SK-N-SH (cell line): ENCODE measurements at regions not wholly inside any gene's neighbourhood (a gene's known extent, or its start where the extent isn't known, plus 50 kb on each side); places are given as distances from the start of the nearest gene placed in this dataset.
"Not testable (repeated sequence)": the region's sequence is repeated elsewhere in the genome, so short reads cannot be mapped to it uniquely, and the experiment has no call there.

Source experiments
- CTCF ChIA-PET: fragments of 300-600, 350-600 bp; formaldehyde crosslinking; extraction: SDS; loops from one replicate; lab custom pipeline; 2021; lab: Yijun Ruan, JAX
- POLR2A ChIA-PET: fragments of 350-600 bp; sonication (Branson Sonifier 250); formaldehyde crosslinking; extraction: SDS; loops from one replicate; lab custom pipeline; 2020; ENCODE audit warnings: antibody characterized with exemption, inconsistent platforms; lab: Yijun Ruan, JAX
- DNase-seq: peaks from one replicate; pipeline ENCODE4 v3.0.0; 2012
- H2AFZ ChIP-seq: fragments of 200-600 bp; sonication (generic); 2 replicates; pipeline ENCODE4 v1.8.1; 2016; ENCODE audit warnings: antibody characterized with exemption, mild to moderate bottlenecking, low read depth
- H3F3A ChIP-seq: fragments of 200-600 bp; sonication (generic); replicated peaks from 2 replicates; pipeline ENCODE3; 2016; ENCODE audit warnings: antibody characterized with exemption, mild to moderate bottlenecking; ENCODE audit not compliant: insufficient read depth
- H3K27ac ChIP-seq, 2 experiments: fragments of 200-500 bp in 1 of 2; fragments of 200-600 bp in 1 of 2; sonication (Bioruptor generic) in 1 of 2; sonication (generic), shearing (Covaris generic) in 1 of 2; 2 replicates each; pipeline versions ENCODE4 v1.5.1 to v1.6.1; 2014 to 2016; ENCODE audit warnings: low read depth in 2 of 2, inconsistent platforms in 1 of 2, low read length in 1 of 2, mild to moderate bottlenecking in 1 of 2, mixed read lengths in 1 of 2
- H3K27me3 ChIP-seq: fragments of 200-600 bp; sonication (generic), shearing (Covaris generic); 2 replicates; pipeline ENCODE4 v1.6.1; 2016; ENCODE audit warnings: mixed run types; ENCODE audit not compliant: insufficient read depth
- H3K36me3 ChIP-seq, 2 experiments: fragments of 200-500 bp in 1 of 2; fragments of 200-600 bp in 1 of 2; sonication (Bioruptor generic) in 1 of 2; sonication (generic) in 1 of 2; replicated peaks in 1 of 2; 2 replicates each; pipeline versions ENCODE3 to v1.5.1; 2014 to 2016; ENCODE audit warnings: low read length in 1 of 2, mild to moderate bottlenecking in 1 of 2; ENCODE audit not compliant: insufficient read depth in 2 of 2, control insufficient read depth in 1 of 2
- H3K4me1 ChIP-seq, 2 experiments: fragments of 200-500 bp in 1 of 2; fragments of 200-600 bp in 1 of 2; sonication (Bioruptor generic) in 1 of 2; sonication (generic), shearing (Covaris generic) in 1 of 2; 2 replicates each; pipeline versions ENCODE4 v1.5.1 to v1.6.1; 2014 to 2016; ENCODE audit warnings: low read depth in 1 of 2, low read length in 1 of 2, mixed run types in 1 of 2; ENCODE audit not compliant: insufficient read depth in 2 of 2, control insufficient read depth in 1 of 2
- H3K4me2 ChIP-seq: fragments of 200-600 bp; sonication (generic), shearing (Covaris generic); 2 replicates; pipeline ENCODE4 v1.6.1; 2017; ENCODE audit warnings: mixed run types
- H3K4me3 ChIP-seq, 2 experiments: fragments of 200-500 bp in 1 of 2; fragments of 200-600 bp in 1 of 2; sonication (Bioruptor generic) in 1 of 2; sonication (generic), shearing (Covaris generic) in 1 of 2; 2 replicates each; pipeline versions ENCODE4 v1.5.1 to v1.8.1; 2014 to 2016; ENCODE audit warnings: low read depth in 2 of 2, inconsistent platforms in 1 of 2, low read length in 1 of 2, mild to moderate bottlenecking in 1 of 2, mixed read lengths in 1 of 2, moderate library complexity in 1 of 2
- H3K79me2 ChIP-seq: fragments of 200-600 bp; sonication (generic); 2 replicates; pipeline ENCODE4 v1.8.1; 2017; ENCODE audit warnings: mild to moderate bottlenecking; ENCODE audit not compliant: insufficient read depth
- H3K9ac ChIP-seq: fragments of 200-600 bp; sonication (generic); 2 replicates; pipeline ENCODE4 v1.6.1; 2017; ENCODE audit warnings: mixed run types
- H3K9me2 ChIP-seq: fragments of 200-600 bp; sonication (generic); 2 replicates; pipeline ENCODE4 v1.6.1; 2017; ENCODE audit warnings: mixed run types
- H3K9me3 ChIP-seq: fragments of 200-600 bp; sonication (generic); 2 replicates; pipeline ENCODE4 v1.6.1; 2017; ENCODE audit warnings: mixed run types, mild to moderate bottlenecking, moderate library complexity
- H4K20me1 ChIP-seq: fragments of 200-600 bp; sonication (generic); 2 replicates; pipeline ENCODE4 v1.6.1; 2017; ENCODE audit warnings: mild to moderate bottlenecking, mixed run types; ENCODE audit not compliant: insufficient read depth
- EP300 ChIP-seq, 2 experiments: IDR thresholded peaks; 2 replicates each; pipeline versions ENCODE4 v1.4.0 to v1.6.1; 2012; ENCODE audit warnings: borderline replicate concordance in 1 of 2, low read depth in 1 of 2, low read length in 1 of 2
- FOSL2 ChIP-seq: IDR thresholded peaks from 2 replicates; pipeline ENCODE4 v1.4.0; 2012; ENCODE audit warnings: low read depth, mild to moderate bottlenecking, moderate library complexity, borderline replicate concordance
- FOXJ3 ChIP-seq: sonication (generic); formaldehyde crosslinking; IDR thresholded peaks from 2 replicates; pipeline ENCODE4 v1.5.1; 2020; ENCODE audit warnings: mild to moderate bottlenecking, missing genetic modification reagents
- JUND ChIP-seq: IDR thresholded peaks from 2 replicates; pipeline ENCODE4 v1.4.0; 2012
- MXI1 ChIP-seq: IDR thresholded peaks from 2 replicates; pipeline ENCODE4 v1.6.1; 2012; ENCODE audit warnings: mild to moderate bottlenecking, low read depth, low read length, improper control_type of control experiment
- NRF1 ChIP-seq: IDR thresholded peaks from 2 replicates; pipeline ENCODE4 v1.6.1; 2012; ENCODE audit warnings: low read depth, mild to moderate bottlenecking, low read length
- PBX3 ChIP-seq: IDR thresholded peaks from 2 replicates; pipeline ENCODE4; 2012
- RFX5 ChIP-seq: IDR thresholded peaks from 2 replicates; pipeline ENCODE4 v1.6.1; 2012; ENCODE audit warnings: mild to moderate bottlenecking, improper control_type of control experiment, low read length
- RXRA ChIP-seq: IDR thresholded peaks from 2 replicates; pipeline ENCODE4 v1.4.0; 2012; ENCODE audit warnings: low read depth, mild to moderate bottlenecking, borderline replicate concordance
- TCF12 ChIP-seq: IDR thresholded peaks from 2 replicates; pipeline ENCODE4 v1.4.0; 2012
- YY1 ChIP-seq: IDR thresholded peaks from 2 replicates; pipeline ENCODE4 v1.4.0; 2012; ENCODE audit warnings: low read depth, mild to moderate bottlenecking
- WGBS: methylation state at CpG from one replicate; pipeline ENCODE4 v1.1.6; 2017; ENCODE audit warnings: low lambda C conversion rate; 5-methylcytosine and 5-hydroxymethylcytosine counted together

- Histone ChIP-seq H3K27me3 (no peaks in the 10 kb centered on the region), H3K4me3 (no peak overlapping the region), H2AFZ (no peak overlapping the region), H3K4me1 (no peaks in the 10 kb centered on the region; a peak in 1 of 4 replicates), H3K4me2 (no peak overlapping the region), H3K9me2 (no peaks in the 10 kb centered on the region), H4K20me1 (no peaks in the 10 kb centered on the region), H3K79me2 (no peaks in the 10 kb centered on the region), H3K36me3 (peaks cover 0 to 3% of the 10 kb centered on the region in 2 experiments), H3K9me3 (no peaks in the 10 kb centered on the region), H3F3A (peaks cover 10% of the 10 kb centered on the region), H3K9ac (no peak overlapping the region), H3K27ac (peak overlapping the region; percentile 39 to 44; a peak in 3 of 4 replicates)
- 23% methylated on average over 2 of the region's 2 CpGs for WGBS
- POLR2A ChIA-PET = no interaction called here
- CTCF ChIA-PET = no interaction called here
- no peak for DNase-seq
- no peak for TF ChIP-seq MXI1
- peak; percentile 53; the same call in 1 of the 2 replicates for TF ChIP-seq FOSL2
- no peak for TF ChIP-seq RXRA
- no peak for TF ChIP-seq RFX5
- TF ChIP-seq JUND = 0 out of 2 replicates have a peak, but pooled peaks have one; percentile 11
- peak; percentile 73 for TF ChIP-seq PBX3
Observed at GRCh38 chr6:140784573-140784972, 1348.2 kb upstream of the GJE1 start.

GRCh38 chr6:140783504-140783903, 1349.2 kb upstream of the GJE1 start:
- Histone ChIP-seq H3K27ac (peak overlapping the region in 1 of 2 experiments; percentile 44; a peak in 1 of 4 replicates), H3F3A (peaks cover 15% of the 10 kb centered on the region)
- H3K9me2 ChIP-seq, H3K4me3 ChIP-seq, H2AFZ ChIP-seq, H3K9ac ChIP-seq, H3K4me1 ChIP-seq, H3K79me2 ChIP-seq, H3K4me2 ChIP-seq, H3K9me3 ChIP-seq, DNase-seq, H3K27me3 ChIP-seq, H3K36me3 ChIP-seq, POLR2A ChIA-PET, H4K20me1 ChIP-seq, CTCF ChIA-PET: not testable (repeated sequence)
- TF ChIP-seq PBX3 = peak; percentile 54; the same call in 1 of the 2 replicates
- TF ChIP-seq TCF12 = peak; percentile 70
- TF ChIP-seq EP300 (IDR thresholded peaks at IDR 0.05; ENCODE audit: borderline replicate concordance in 1 of 2, low read depth in 1 of 2, low read length in 1 of 2) = peak in 1 of 2 experiments; percentile 48; a peak in 1 of 4 replicates
- 0 out of 2 replicates have a peak, but pooled peaks have one; percentile 3 for TF ChIP-seq JUND
- WGBS = 12% methylated on average over 2 of the region's 2 CpGs

GRCh38 chr6:140782941-140783340, 1349.8 kb upstream of the GJE1 start:
- no peak overlapping the region for H3K4me3 ChIP-seq
- H3K9ac ChIP-seq = no peak overlapping the region
- TF ChIP-seq FOSL2 (no peak), NRF1 (no peak), FOXJ3 (CRISPR knock-in tag) (no peak), YY1 (no peak)
- no peaks in the 10 kb centered on the region; the same call in 1 of the 2 replicates for H3K9me3 ChIP-seq
- no peaks in the 10 kb centered on the region for H3K27me3 ChIP-seq
- ChIA-PET POLR2A (no interaction called here), CTCF (no interaction called here)
- no peak overlapping the region for H2AFZ ChIP-seq
- H3K4me1 ChIP-seq = no peaks in the 10 kb centered on the region; a peak in 1 of 4 replicates
- no peak overlapping the region for H3K4me2 ChIP-seq
- peaks cover 0 to 7% of the 10 kb centered on the region in 2 experiments for H3K36me3 ChIP-seq
- H3K79me2 ChIP-seq = no peaks in the 10 kb centered on the region
- no peaks in the 10 kb centered on the region for H3K9me2 ChIP-seq
- no peak for DNase-seq
- H3K27ac ChIP-seq = peak overlapping the region; percentile 29 to 34; a peak in 3 of 4 replicates
- H4K20me1 ChIP-seq = no peaks in the 10 kb centered on the region
- H3F3A ChIP-seq = peaks cover 17% of the 10 kb centered on the region
- WGBS = 17% methylated on average over 1 of the region's 1 CpG
